IgD-negative memory B cell (primary cell): ENCODE measurements at regions not wholly inside any gene's neighbourhood (a gene's known extent, or its start where the extent isn't known, plus 50 kb on each side); places are given as distances from the start of the nearest gene placed in this dataset.
A peak's percentile ranks its signal among the peaks of the same experiment; 100 is the strongest.

ENCODE experiments used
- H3K27ac Mint-ChIP-seq, 3 donors: one replicate each; pipeline ENCODE4 v1.8.0; 2020 to 2022; ENCODE audit warnings: mild to moderate bottlenecking in 3 of 3, mixed read lengths in 3 of 3, moderate library complexity in 1 of 3
- H3K27me3 Mint-ChIP-seq: one replicate; pipeline ENCODE4 v1.8.0; 2021; ENCODE audit warnings: mixed read lengths
- H3K36me3 Mint-ChIP-seq: one replicate; pipeline ENCODE4 v1.8.0; 2020; ENCODE audit warnings: mild to moderate bottlenecking, mixed read lengths
- H3K4me1 Mint-ChIP-seq, 3 donors: one replicate each; pipeline ENCODE4 v1.8.0; 2020 to 2022; ENCODE audit warnings: mixed read lengths in 3 of 3, mild to moderate bottlenecking in 1 of 3
- H3K4me3 Mint-ChIP-seq, 4 donors: one replicate each; pipeline ENCODE4 v1.8.0; 2020 to 2022; ENCODE audit warnings: mild to moderate bottlenecking in 4 of 4, mixed read lengths in 4 of 4, moderate library complexity in 3 of 4
- H3K9me3 Mint-ChIP-seq, 3 donors: one replicate each; pipeline ENCODE4 v1.8.0; 2020 to 2021; ENCODE audit warnings: mixed read lengths in 3 of 3, mild to moderate bottlenecking in 1 of 3

GRCh38 chr2:105974812-105975211 lies 219.3 kb downstream of the UXS1 start:
- peaks cover 5 to 15% (median 9%) of the 10 kb centered on the region in 3 donors for H3K9me3 Mint-ChIP-seq
- peaks cover 1 to 12% (median 11%) of the 10 kb centered on the region in 3 donors for H3K4me1 Mint-ChIP-seq
- H3K4me3 Mint-ChIP-seq = no peak overlapping the region
- H3K36me3 Mint-ChIP-seq = peaks cover 2% of the 10 kb centered on the region
- peaks cover 5% of the 10 kb centered on the region for H3K27me3 Mint-ChIP-seq
- H3K27ac Mint-ChIP-seq = no peak overlapping the region

- Mint-ChIP-seq H3K27me3 (peaks cover 2% of the 10 kb centered on the region), H3K4me1 (peaks cover 1 to 12% (median 9%) of the 10 kb centered on the region in 3 donors), H3K36me3 (peaks cover 2% of the 10 kb centered on the region), H3K4me3 (no peak overlapping the region), H3K27ac (no peak overlapping the region), H3K9me3 (peaks cover 0 to 7% (median 0%) of the 10 kb centered on the region in 3 donors)
These were observed 221.2 kb downstream of the UXS1 start for GRCh38 chr2:105972927-105973326.

GRCh38 chr2:105972246-105972645 lies 221.9 kb downstream of the UXS1 start:
- Mint-ChIP-seq H3K27me3 (peaks cover 2% of the 10 kb centered on the region), H3K27ac (no peak overlapping the region), H3K9me3 (peaks cover 0 to 3% (median 0%) of the 10 kb centered on the region in 3 donors), H3K4me3 (no peak overlapping the region), H3K4me1 (peaks cover 1 to 12% (median 9%) of the 10 kb centered on the region in 3 donors), H3K36me3 (peaks cover 2% of the 10 kb centered on the region)

GRCh38 chr2:105969552-105969951 lies 224.5 kb downstream of the UXS1 start:
- no peak overlapping the region for H3K4me3 Mint-ChIP-seq
- H3K36me3 Mint-ChIP-seq = no peaks in the 10 kb centered on the region
- no peak overlapping the region for H3K27ac Mint-ChIP-seq
- peaks cover 0 to 3% (median 0%) of the 10 kb centered on the region in 3 donors for H3K9me3 Mint-ChIP-seq
- no peaks in the 10 kb centered on the region for H3K27me3 Mint-ChIP-seq
- H3K4me1 Mint-ChIP-seq = peaks cover 4 to 9% (median 8%) of the 10 kb centered on the region in 3 donors

- H3K36me3 Mint-ChIP-seq = peaks cover 4% of the 10 kb centered on the region
- peaks cover 4% of the 10 kb centered on the region for H3K27me3 Mint-ChIP-seq
- peaks cover 0 to 1% (median 0%) of the 10 kb centered on the region in 3 donors for H3K9me3 Mint-ChIP-seq
- no peak overlapping the region for H3K27ac Mint-ChIP-seq
- H3K4me3 Mint-ChIP-seq = no peak overlapping the region
- H3K4me1 Mint-ChIP-seq = peaks cover 0 to 7% (median 0%) of the 10 kb centered on the region in 3 donors
These were observed 217.5 kb downstream of the NCK2 start for GRCh38 chr2:105962221-105962620.

GRCh38 chr2:105961599-105962146 lies 217.0 kb downstream of the NCK2 start:
- peaks cover 0 to 1% (median 0%) of the 10 kb centered on the region in 3 donors for H3K9me3 Mint-ChIP-seq
- H3K27me3 Mint-ChIP-seq = peaks cover 4% of the 10 kb centered on the region
- H3K27ac Mint-ChIP-seq = no peak overlapping the region
- peaks cover 4% of the 10 kb centered on the region for H3K36me3 Mint-ChIP-seq
- peaks cover 0 to 7% (median 0%) of the 10 kb centered on the region in 3 donors for H3K4me1 Mint-ChIP-seq
- no peak overlapping the region for H3K4me3 Mint-ChIP-seq

GRCh38 chr2:105959357-105959756 lies 214.6 kb downstream of the NCK2 start:
- Mint-ChIP-seq H3K27me3 (peaks cover 7% of the 10 kb centered on the region), H3K4me3 (no peak overlapping the region), H3K4me1 (peaks cover 0 to 4% (median 0%) of the 10 kb centered on the region in 3 donors), H3K36me3 (peaks cover 4% of the 10 kb centered on the region), H3K9me3 (peaks cover 0 to 1% (median 0%) of the 10 kb centered on the region in 3 donors), H3K27ac (no peak overlapping the region)

GRCh38 chr2:105954891-105955290 lies 210.2 kb downstream of the NCK2 start:
- Mint-ChIP-seq H3K4me1 (peaks cover 0 to 11% (median 7%) of the 10 kb centered on the region in 3 donors), H3K27ac (no peak overlapping the region), H3K36me3 (peaks cover 4% of the 10 kb centered on the region), H3K9me3 (no peaks in the 10 kb centered on the region), H3K27me3 (peaks cover 9% of the 10 kb centered on the region), H3K4me3 (no peak overlapping the region)

- H3K36me3 Mint-ChIP-seq = peaks cover 3% of the 10 kb centered on the region
- peaks cover 0 to 9% (median 7%) of the 10 kb centered on the region in 3 donors for H3K4me1 Mint-ChIP-seq
- H3K27ac Mint-ChIP-seq = no peak overlapping the region
- H3K4me3 Mint-ChIP-seq = no peak overlapping the region
- H3K9me3 Mint-ChIP-seq = no peaks in the 10 kb centered on the region
- H3K27me3 Mint-ChIP-seq = peaks cover 9% of the 10 kb centered on the region
These were observed 209.2 kb downstream of the NCK2 start for GRCh38 chr2:105953942-105954341.

- Mint-ChIP-seq H3K27me3 (peaks cover 9% of the 10 kb centered on the region), H3K4me1 (peaks cover 0 to 9% (median 7%) of the 10 kb centered on the region in 3 donors), H3K4me3 (peak overlapping the region in 1 of 4 donors; percentile 57), H3K27ac (no peak overlapping the region), H3K36me3 (peaks cover 3% of the 10 kb centered on the region), H3K9me3 (peaks cover 0 to 2% (median 0%) of the 10 kb centered on the region in 3 donors)
These were observed 207.4 kb downstream of the NCK2 start for GRCh38 chr2:105952131-105952530.

- Mint-ChIP-seq H3K4me1 (peaks cover 0 to 9% (median 7%) of the 10 kb centered on the region in 3 donors), H3K36me3 (peaks cover 3% of the 10 kb centered on the region), H3K27me3 (peaks cover 9% of the 10 kb centered on the region), H3K9me3 (peaks cover 0 to 2% (median 0%) of the 10 kb centered on the region in 3 donors), H3K4me3 (no peak overlapping the region), H3K27ac (no peak overlapping the region)
These were observed 206.6 kb downstream of the NCK2 start for GRCh38 chr2:105951384-105951694.

- Mint-ChIP-seq H3K27ac (no peak overlapping the region), H3K27me3 (peaks cover 9% of the 10 kb centered on the region), H3K9me3 (peaks cover 0 to 2% (median 0%) of the 10 kb centered on the region in 3 donors), H3K4me3 (no peak overlapping the region), H3K36me3 (peaks cover 3% of the 10 kb centered on the region), H3K4me1 (peaks cover 0 to 9% (median 7%) of the 10 kb centered on the region in 3 donors)
These were observed 206.0 kb downstream of the NCK2 start for GRCh38 chr2:105950521-105951383.

GRCh38 chr2:105943977-105944376 lies 199.3 kb downstream of the NCK2 start:
- H3K27me3 Mint-ChIP-seq = peaks cover 2% of the 10 kb centered on the region
- no peaks in the 10 kb centered on the region for H3K4me1 Mint-ChIP-seq
- H3K9me3 Mint-ChIP-seq = peaks cover 3 to 7% (median 7%) of the 10 kb centered on the region in 3 donors
- no peaks in the 10 kb centered on the region for H3K36me3 Mint-ChIP-seq
- H3K27ac Mint-ChIP-seq = no peak overlapping the region
- no peak overlapping the region for H3K4me3 Mint-ChIP-seq
